Activated CD4-positive, CD25-positive, alpha-beta regulatory T cell (primary cell): ENCODE measurements at regions not wholly inside any gene's neighbourhood (a gene's known extent, or its start where the extent isn't known, plus 50 kb on each side); places are given as distances from the start of the nearest gene placed in this dataset.

Experiments
- DNase-seq, 4 experiments: peaks; one replicate each; lab custom pipeline; 2025; lab: John Stamatoyannopoulos, UW

DNA sequence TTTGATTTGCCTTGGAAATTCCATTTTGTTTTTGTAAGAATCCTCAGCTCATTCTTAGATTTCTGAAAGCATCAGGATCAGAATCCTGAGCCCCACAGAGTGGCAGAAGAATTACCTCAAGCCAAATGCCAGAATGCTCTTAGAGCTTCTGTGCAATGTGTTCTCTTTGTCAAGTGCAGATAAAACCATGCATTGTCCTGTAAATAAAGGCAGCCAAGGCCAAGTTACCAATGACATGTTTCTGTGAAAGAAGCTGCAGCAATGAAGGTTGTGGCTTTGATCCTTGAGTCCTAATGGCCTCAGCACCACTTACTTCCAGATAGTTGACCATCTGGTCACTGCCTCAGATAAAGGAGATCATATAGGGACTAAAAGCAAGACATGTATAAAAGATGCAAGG lies 343.3 kb upstream of the AKR1E2 start:
- no peak for DNase-seq

DNA sequence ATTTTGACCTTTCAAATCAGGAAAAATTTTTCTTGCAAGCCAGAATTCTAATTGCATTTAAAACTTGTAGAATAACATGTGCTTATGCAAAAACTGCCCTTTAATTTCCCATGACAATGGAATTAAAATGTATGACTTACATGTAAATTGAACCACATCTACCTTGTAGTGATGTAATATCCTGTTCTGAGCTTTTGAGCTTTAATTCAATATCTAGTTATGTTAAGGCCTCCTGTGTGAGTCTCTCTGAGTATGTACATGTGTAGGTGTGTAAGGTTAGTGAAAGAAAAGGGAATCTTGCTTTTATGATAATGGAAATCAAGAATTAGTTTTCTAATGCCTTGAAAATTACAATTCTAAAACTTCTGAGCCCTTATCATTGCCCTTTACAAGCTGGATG lies 344.8 kb upstream of the AKR1E2 start:
- DNase-seq, result no peak

DNA sequence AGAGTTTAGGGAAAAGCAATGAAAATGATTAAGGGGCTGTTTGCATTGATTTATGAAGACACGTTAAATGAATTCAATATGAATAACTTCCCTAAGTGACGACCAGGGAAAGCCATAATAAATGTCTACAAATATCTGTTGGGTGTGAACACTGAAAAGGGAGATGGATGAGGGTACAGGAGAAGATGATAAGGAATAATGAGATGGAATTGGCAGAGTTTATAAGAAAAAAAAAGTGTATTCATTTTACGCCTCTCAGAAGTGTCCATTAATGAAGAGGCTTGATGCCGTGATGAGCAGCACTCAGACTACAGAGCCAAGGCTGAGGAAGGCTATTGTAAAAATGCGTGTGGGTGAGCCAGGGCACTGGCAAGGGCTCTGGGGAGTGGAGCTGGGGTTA lies 346.7 kb upstream of the AKR1E2 start:
- DNase-seq, result no peak

DNA sequence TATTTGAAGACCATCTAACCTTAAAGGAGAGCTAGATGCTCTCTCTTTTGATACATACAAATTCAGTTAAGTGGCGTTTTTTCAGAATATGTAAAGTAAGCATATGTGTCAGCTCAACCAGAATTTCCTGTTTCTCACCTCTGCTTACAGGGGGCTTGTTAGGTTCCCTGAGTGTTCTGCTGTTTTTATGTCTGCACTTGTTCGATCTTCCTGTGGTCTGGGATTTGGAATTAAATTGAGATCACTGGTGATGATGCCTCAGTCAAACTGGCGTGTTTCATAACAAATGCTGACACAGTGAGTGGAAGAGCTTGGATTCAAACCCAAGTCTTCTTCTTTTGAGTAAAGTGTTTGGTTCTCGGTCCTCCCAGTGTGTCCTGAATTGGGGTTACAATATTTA lies 348.3 kb upstream of the AKR1E2 start:
- no peak for DNase-seq

DNA sequence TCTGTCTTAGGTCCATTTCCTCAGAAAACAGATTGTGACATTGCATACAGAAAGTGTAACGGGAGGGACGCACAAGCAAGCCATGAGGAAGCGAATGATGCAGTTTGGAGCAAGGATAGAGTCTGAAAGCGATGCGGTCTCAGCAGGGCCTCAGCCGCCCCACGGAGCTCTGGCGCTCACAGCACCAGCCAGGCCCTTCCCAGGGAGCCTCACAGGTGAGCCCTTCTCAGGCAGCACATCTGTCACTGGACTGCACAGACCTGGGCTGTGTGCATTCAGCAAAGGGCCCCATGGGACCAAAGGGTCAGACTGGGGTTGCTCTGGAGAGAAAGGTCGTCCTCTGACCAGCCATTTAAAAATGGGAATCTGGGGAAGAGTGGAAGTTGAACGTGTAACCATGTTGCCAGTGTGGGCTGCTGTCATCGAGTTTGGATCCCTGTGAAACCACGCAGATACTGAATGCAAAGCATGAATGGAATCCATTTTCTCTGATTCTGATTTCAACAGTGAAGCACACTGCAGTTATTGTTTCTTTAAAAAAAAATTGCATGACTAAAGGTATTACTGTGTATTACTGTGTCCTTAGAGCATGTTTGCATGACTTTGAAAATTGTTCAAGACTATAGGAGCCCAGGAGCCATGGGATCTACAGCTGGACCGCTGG lies 350.0 kb upstream of the AKR1E2 start:
- DNase-seq, result no peak

DNA sequence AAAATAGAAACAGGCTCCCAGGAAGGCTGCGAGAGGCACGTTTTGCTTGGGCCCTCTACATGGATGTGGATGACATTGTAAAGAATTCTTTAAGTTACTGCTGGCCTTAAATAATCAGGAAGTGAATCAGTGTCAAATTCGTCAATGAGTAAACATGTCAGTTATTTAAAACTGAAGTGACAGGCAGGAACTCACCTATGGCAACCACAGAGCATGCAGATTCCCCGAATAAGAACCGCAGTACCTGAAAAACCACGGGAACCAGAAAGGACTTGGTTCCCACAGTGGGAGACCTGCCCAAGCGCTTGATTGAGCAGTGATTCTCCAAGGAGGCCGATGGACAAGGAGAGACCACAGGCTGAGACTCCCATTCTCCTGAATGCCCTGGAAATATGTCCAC lies 351.2 kb upstream of the AKR1E2 start:
- no peak for DNase-seq

DNA sequence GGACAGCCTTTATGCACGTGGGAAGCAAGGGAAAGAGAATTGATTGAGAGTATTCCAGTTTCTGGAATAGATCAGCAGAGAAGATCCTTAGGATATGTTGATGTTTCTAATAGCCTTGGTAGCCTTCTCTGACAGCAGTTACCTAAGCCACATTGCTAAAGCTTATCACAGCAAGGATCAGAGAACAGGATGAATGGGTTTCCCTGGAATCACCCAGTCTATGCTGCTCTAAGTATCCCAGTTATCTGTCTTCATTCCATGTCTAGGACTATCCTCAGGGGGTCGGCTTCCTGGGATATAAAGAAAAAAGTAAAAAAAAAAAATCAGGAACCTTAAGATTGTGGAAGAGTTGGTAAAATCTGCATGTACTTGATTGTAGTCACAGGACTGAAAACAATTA lies 352.0 kb upstream of the AKR1E2 start:
- no peak for DNase-seq

DNA sequence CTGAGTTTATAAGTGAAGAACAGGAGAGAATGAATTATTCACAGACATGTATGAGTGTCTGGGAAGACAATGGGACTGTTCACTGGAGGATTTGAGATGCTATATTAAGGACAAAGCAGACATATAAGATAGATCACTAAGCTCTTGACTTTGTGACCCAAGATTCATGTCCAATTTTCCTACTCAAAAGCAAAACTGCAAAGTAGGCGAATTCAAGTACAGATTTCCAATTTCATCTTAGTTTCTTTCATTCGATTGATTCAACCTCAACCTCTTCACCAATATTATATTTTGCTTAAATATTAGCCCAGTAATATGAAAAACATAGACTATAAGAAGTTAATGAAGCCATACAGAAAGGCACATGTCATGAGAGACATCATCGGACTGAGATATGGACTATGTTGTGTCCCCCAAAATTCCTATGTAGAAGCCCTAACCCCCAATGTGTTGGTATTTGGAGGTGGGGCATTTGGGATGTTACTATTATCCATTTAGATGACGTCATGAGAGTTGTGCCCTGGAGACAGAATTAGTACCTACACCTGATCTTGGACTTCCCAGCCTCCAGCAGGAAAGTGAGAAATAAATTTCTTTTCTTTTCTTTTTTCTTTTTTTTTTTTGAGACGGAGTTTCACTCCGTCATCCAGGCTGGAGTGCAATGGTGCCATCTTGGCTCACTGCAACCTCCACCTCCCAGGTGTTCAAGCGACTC lies 353.7 kb upstream of the AKR1E2 start:
- DNase-seq, result no peak

DNA sequence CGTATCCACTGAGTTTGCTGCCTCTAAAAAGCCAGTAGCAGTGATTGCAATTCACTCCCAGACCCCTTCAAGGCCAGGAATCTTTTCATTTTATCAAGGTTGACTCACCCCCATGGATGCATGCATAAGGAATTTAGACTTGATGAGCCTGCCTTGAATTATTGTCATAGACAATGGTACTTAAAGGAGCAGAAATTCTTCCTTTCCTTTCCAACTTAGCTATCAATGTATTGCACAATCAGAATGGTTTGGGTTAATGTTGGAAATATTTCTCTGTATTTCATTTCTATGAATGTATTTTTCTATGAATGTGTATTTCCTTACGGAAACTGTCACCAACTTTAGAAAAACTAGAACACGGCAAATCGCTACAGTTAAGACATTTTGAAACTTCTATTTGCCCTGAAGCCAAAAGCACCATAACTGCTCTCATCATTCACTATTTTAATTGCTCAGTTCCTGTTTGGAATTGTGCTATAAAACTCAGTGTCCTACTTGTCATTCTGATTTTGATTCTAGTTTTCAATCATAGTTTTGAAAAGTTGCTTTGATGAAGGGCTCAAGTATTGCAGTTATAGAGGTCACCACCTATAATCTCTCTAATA lies 355.7 kb upstream of the AKR1E2 start:
- DNase-seq, result no peak

DNA sequence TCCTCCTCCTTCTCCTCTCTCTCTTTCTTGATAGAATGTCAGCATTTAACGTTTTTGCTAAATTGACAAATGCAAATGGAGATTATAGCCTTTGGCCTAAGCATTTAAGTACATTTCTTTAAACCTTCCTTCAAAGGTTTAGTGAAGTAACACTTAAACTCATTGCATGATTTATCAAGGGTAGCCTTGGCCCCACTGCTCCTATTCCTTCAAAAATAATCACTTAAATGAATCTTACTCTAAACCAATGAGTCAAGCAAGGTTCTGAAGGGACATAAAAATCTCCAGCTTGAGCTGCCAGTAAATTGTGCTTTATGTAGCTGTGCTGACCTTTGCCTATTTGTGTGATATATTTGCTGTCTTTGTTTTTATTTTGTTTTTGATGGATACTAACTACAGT lies 358.5 kb upstream of the AKR1E2 start:
- no peak for DNase-seq

DNA sequence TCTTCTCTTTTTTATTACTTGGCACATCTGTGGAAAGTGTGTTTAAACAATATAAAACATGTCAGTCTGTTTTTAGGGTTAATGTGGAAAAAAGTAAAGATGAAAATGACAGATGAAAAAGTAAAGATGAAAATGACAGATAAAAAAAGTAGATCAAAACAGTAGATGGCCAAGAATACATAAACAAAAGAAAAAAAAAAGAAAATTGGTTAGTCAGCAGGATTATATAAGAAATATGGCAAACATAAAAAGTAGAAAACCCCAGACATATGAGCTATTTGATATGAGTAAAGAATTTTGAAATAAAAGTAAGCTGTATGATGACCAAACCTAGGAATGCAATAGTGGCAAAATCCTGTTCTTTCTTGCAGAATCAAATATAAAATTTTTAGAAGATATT lies 365.7 kb upstream of the AKR1E2 start:
- no peak for DNase-seq

DNA sequence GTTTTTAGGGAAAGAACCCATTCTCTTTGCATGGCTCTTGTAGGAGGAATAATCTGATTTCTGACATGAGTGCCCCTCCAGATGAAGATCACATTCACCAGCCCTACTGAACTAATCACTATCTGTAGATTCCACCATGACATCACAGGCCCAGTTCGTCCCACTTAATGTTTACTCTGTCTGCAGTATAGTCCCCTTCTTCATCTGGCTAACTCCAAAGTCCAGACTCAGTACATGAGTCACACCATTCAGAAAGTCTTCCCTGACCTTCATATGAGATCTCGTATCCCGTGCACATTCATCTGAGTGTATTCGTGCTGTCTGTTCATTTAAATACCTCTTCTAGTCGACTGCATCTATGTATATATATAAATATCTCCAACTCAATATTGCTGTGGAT lies 366.5 kb upstream of the AKR1E2 start:
- DNase-seq, result no peak

DNA sequence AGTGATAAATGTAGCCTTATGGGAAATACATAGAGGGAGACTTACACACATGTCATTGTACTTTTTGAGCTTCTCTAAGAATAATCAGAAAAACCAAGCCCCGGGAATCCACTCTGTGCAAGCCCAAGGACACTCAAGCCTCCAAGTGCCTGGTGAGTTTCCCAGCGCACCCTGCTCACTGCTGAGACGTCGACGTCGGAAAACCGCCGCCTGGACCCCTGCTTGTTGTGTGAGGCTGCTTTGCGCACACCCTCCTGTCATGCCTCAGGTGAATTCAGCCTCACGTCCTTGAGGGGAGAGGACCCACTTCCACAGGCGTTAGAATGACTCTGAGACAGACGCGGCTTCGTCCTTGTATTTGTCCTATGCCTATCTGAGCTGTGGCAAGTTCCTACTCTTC lies 368.4 kb upstream of the AKR1E2 start:
- DNase-seq, result no peak

DNA sequence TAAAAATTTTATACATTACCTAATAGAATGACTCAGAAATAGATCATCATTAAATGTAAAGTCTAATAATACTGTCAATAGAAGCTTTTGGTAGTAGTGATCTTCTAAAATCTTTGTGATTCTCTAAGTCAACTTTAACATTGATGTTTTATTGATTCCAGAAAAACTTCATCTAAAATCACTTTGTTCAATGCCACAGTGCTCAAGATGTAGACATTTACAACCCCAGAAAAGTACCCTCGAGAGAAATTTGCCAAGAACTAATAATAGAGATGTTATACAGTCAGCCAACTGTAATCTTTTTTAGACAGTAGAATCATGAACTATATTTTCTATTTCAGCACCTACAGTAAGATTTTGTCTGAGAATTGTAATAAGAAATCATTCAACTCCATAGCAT lies 369.2 kb upstream of the AKR1E2 start:
- no peak for DNase-seq

DNA sequence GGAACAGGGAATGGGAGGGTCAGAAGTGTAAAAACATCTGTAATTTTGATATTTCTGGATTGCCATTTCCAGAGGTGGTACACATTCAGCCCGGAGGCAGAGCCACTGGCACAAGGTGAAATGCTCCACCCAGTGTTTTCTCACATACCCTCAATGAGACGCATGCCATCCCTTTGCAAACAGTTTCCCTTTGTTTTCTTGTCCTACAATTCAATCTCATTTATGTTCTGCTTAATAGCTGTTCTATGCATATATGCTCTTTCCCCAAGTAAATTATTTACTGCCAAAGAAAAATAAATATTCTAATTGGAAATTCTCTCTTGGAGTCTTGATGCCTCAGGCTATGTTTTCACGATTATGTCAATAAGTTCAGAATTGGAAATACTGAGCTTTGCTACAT lies 369.7 kb upstream of the AKR1E2 start:
- no peak for DNase-seq

DNA sequence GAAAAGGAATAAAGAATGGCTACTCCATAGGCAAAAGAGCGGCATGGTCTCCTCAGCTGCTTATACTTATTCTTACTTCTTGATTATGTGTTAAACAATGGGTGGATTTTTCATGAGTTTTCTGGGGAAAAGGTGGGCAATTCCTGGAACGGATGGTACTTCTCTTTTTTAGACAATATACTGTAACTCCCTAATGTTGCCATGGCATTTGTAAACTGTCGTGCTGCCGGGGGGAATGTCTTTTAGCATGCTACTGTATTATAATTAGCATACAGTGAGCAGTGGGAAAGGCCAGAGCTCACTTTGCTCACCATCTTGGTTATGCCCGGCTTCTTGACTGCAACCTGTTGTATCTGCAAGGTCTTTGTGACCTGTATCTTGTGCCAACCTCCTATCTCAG lies 372.1 kb upstream of the AKR1E2 start:
- DNase-seq, result no peak

DNA sequence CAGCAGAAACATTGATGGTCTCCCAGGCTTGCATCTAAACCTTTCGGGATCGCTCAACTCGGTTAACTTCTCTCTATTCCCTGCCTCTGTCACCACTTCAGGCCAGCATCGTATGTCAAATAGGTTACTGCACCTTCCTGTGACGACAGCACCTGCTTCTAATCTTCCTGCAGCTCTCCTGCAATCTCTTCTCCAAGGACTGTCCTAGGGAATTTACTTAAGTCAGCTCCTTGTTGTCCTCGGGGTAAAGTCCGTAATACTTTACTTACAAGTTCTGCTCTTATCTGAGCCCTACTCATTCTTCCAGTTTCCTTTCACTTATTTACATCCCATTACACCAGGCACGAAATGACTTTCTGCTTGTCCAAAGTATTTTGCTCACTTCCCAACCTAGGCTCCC lies 372.7 kb upstream of the AKR1E2 start:
- no peak for DNase-seq

DNA sequence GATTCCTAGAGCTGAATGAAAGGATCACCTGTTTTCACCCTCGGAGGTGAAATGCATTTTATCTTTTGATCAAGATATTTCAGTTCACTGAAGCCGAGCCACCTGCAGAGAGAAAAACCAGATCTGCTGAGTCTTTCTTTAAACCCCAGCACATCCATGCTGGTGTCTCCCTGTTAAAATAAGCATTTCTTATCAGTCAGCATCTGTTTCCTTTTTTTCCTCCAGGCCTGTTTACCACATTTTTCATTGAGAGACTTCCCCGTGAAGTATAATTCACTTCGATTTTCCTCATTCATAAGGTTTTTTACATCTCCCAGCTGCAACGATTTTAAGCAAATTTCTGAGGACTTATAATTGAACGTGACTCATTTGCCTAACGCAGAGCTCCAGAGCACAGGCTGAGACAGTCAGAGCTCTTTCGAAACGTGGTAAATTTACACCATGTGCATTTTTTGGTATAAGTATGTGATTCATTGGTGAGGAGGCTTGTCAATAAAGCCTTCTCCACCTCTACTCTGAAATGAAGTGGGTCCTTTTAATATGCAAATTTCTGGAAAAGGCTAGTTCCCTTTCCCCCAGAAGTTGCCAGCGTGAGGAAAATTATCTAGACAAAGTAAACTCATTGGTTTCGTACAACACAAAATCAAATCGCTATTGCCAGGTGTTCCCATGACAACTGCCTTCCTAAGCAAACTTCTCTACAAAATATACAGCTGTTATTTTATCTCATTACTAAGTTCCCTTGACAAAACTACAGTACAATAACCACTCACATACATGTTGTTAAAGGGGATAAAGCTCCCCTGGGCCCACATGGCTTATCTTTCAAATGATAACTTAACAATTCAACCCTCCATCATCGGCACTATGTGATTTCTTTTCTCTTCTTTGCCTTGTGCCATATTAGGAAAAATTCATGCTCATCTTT lies 374.8 kb upstream of the AKR1E2 start:
- no peak for DNase-seq

DNA sequence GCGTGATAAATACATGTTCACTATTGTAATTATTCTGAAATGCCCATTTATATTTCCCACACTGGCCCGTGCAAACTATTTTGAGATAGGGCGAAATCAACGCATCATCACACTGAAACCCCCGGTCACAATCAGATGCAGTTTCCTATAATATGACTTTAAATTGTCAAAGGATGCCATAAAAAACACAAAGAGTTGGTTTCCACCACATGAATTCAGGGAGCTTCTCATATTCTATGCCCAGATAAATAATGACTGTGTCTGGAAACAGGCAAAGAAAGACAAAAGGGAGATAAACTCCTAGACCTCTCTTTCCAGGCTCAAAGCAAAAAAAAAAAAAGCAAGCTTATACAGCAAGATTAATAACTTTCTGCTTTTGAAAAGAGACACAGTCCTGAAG lies 375.8 kb upstream of the AKR1E2 start:
- DNase-seq, result no peak

DNA sequence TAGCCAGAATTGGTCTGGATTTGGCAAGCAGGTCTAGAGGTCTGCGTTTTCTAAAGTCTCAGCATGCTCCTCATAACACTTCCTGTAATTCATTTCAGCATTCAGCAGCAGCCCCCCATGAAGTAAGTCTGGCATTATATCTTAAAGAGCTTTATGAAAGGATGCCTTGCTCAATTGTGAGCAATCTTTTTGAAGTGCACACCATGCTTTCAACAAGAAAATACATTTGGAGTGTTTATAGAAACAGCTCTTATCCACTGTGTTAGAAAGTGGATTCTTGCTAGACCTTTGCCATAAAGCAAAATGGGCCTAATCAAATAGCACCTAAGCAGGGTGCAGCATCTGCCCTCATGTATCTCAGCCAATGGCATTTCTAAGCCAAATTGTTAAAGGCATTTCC lies 378.0 kb upstream of the AKR1E2 start:
- DNase-seq, result no peak

DNA sequence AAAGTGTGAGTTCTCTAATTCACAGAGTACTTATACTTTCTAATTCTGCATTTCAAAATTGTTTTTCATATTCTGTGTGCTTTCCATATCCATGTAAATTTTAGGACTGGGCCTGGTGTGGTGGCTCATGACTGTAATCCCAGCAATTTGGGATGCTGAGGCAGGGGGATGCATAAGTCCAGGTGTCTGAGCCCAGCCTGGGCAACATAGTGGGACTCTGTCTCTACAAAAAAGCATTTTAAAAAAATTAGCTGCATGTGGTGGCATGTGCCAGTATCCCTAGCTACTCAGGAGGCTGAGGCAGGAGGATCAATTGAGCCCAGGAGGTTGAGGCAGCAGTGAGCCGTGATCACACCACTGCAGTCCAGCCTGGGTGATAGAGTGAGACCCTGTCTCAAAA lies 382.6 kb upstream of the AKR1E2 start:
- DNase-seq, result no peak

DNA sequence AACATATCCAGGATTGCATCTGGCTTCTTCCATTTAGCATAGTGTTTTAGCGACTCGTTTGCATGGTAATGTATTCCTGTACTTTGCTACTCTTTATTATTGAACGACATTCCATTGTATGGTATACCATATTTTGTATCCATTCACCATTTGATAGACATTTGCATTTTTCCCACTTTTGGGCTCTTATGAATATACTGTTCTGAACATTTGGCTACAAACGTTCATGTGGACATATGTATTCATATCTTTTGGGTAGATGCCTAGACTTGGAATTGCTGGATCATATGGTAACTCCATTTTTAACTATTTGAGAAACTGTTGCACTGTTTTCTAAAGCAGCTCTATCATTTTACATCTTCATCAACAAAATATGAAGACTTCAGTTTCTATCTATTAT lies 383.7 kb upstream of the AKR1E2 start:
- DNase-seq, result no peak

DNA sequence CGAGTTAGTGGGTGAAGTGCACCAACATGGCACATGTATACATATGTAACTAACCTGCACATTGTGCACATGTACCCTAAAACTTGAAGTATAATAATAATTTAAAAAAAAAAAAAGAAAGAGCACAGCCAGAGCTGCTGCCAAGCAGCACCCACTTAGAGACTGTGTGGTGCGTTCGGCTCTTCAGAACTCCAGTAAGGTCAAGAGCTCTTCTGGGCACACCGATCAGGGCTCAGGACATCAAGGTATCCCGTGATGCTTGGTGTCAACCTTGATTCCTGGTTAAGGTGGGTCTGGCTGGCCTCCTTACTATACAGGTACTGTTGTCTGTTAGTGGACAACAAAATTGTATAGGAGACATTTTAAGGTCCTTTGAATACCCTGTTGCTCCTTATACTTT lies 385.7 kb upstream of the AKR1E2 start:
- DNase-seq, result no peak
